ENCODE measurements at regions not wholly inside any gene's neighbourhood (a gene's known extent, or its start where the extent isn't known, plus 50 kb on each side); places are given as distances from the start of the nearest gene placed in this dataset.
A peak's percentile ranks its signal among the peaks of the same experiment; 100 is the strongest.

DNA sequence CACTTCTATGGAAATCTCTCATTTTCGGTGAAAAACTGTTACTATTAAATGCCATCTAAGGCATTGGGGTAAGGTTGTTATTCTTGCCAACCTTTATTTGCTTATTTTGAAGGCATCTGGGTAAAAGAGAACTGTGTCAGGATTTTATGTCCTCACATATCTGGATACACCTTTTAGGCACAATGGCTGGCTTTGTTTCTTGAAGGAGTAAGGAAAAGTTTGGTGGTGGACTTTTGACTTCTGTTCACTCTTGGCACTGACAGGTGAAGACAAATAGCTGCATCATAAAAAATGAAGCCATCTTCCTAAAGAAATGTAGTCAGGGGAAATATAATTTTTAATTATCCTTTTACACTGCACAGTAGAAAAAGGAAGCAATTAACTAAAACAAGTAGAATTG is 310.0 kb downstream of the CNTN3 start:
- no peak for DNase-seq
- intact Hi-C loops (cut with DNase I) = no loop called here

DNA sequence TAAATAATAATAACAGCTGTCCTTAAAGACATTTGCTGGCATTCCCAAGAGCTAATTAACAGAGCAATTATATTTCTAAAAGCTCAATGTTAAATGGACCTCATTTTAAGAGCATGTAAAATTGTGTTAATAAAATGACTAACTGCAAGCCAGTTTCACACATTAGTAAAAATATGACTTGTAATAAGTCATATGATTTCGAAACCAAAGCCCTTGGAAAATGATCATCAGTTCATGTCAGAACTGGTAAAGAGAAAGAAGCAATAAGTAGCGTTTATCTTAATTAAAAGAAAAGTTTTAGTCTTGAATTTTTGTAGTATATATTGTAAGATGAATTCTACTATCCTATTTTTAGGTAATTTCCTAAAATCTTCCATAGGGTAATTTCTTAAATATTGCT is 310.7 kb downstream of the CNTN3 start:
- intact Hi-C loops (cut with DNase I) = no loop called here
- no peak for DNase-seq

DNA sequence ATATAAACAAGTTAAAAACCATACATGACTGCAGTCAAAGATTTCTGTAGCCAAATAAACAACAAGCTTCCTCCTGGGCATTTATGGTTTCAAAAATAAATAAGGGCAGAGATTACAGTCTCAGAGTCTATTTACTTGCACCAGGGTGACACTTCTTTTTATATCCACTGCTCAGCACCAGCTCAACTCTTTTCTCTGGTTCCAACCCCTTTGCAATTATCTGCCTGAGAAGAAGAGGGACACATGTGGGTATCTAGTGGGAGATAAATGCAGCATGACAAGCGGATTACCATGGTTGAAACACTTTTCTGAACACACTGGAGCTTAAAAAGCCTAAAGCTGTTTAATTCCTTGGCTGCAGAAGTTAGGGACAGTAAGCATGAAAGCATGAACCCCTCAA is 311.5 kb downstream of the CNTN3 start:
- DNase-seq = no peak
- intact Hi-C loops (cut with DNase I) = no loop called here

DNA sequence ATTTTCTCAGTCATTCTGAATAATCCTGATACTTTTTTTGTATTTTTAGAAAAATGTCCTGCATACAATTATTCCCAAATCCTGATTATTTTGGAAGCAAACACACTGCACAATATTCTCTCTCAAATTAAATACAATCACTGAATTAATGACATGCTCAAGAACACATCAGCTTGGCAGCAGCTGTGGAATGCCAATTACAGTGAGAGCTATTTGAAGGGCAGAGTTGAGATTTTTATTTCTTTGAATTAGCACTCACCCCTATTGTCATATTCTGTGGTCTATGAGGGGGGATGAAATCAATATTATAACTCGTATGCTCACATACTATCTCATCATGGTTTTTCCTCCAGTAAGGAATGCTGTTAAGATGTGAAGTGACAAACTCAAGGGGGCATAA is 312.2 kb downstream of the CNTN3 start:
- intact Hi-C loops (cut with DNase I) = no loop called here
- DNase-seq = no peak

DNA sequence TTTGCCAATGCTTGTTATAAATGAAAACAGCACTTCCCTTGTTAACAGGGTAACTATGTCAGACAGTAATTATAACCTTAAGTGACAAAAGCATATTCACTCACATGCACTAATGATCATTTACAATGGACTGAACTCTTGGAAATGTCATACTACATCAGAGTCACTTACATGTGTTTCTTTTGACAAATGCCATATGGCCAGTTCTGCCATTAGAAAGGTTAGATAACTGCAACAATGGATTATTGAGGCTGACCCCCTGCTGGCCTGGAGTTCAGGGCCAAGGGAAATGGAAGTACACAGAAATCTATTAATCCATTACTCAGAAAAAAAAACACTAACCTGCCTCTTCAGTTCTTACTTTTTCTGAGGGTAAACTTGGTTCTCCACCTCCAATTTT is 313.4 kb downstream of the CNTN3 start:
- intact Hi-C loops (cut with DNase I) = no loop called here
- no peak for DNase-seq

GRCh38 chr3:74295479-74295878 is 319.0 kb downstream of the CNTN3 start:
- DNase-seq = no peak
- intact Hi-C loops (cut with DNase I) = no loop called here

DNA sequence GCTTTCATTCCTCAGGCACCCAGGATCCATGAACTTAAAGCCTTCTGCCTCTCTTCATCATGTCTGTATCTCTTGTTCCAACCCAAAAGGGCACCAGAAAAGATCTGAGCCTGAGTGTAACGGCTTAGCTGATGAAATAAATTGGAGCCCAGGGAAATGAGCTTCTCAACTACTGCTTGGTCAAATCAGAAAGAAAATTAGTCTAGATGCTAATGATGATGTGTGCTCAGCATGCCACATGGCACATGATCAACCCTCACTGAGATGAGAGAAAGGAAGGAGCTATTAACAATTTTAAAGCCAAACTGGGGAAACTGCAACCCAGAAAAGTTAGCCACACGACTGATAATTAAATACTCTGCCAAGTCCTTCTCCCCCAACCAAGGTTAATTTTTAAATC is 325.7 kb downstream of the CNTN3 start:
- DNase-seq = no peak
- intact Hi-C loops (cut with DNase I) = no loop called here

DNA sequence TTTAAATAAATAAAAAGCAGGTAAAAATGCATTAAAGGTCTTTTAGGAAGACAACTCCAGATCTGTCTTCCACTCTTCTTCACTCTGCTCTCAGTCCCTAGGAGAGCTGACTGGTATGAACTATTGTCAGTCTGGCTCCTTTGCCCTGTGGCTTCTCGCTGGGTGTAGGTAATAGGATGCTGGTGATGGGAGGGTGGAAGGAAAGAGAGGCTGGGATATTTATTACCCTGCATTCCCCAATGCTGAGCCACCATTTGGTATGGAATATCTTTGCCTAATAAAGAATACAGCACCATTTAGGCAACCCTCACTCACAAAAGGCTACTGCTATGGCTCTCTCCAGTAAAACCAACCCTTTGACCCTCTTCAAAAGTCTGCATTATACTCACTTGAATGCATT is 326.9 kb downstream of the CNTN3 start:
- DNase-seq = no peak
- intact Hi-C loops (cut with DNase I) = no loop called here

- intact Hi-C loops (cut with DNase I) = no loop called here
These were observed 332.3 kb downstream of the CNTN3 start for GRCh38 chr3:74282202-74282601.

GRCh38 chr3:74281705-74282104 is 332.8 kb downstream of the CNTN3 start:
- DNase-seq = no peak
- intact Hi-C loops (cut with DNase I) = no loop called here

More at GRCh38 chr3:74282202-74282601, 332.3 kb downstream of the CNTN3 start:
- DNase-seq = no peak

DNA sequence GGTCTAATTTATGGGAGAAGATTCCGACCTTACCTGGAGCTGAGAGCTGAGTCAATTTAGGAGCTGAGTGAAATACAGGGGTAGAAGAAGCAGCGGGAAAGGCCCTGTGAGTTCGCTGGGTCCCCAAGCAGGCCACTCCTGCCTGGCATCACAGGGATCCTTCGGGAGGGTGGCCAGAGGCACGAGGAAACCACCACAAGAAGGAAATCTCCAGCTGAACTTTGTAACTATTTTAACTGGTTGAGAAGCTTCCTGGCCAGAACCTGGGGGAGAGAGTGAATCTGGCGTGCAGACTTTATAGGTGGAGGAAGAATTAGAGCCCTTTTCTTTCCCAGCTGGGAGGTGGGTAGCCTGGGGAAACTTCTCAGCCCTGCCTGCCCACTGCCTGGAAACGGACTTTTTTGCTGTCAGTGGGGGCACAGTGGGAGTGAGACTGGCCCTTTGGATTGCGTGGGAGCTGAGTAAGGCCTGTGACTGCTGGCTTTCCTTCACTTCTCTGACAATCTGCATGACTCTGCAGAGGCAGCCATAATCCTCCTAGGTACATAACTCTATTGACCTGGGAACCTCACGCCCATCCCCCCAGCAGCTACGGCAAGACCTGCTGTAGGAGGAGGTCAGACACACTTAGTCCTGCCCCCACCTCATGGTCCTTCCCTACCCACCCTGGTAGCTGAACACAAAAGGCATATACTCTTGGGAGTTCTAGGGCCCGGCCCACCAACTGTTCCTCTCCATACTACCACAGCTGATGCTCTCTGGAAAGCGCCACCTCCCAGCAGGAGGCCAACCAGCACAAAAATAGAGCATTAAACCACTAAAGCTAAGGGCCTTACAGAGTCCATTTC is 340.7 kb downstream of the CNTN3 start:
- intact Hi-C loops (cut with DNase I) = no loop called here
- no peak for DNase-seq

DNA sequence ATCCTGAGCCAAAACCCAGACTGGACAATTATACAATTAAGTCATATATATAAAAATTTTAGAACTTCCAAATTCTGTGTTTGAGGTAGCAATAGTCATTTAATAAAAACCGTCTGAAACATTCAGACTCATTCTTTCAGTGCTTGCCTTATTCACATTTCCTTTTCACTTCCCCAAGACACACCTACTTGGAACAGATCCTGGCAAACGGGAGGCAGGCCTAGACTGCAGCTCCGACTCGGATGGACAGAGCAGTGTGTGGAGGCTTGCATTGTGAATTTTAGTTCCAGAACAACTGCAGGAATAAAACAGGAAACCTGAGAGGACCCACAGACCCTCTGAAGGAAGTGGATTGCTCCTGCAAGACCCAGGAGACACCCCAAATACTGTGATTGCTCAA is 341.4 kb downstream of the CNTN3 start:
- peak in 2 of 42 donors; percentile 8 to 12 for DNase-seq
- intact Hi-C loops (cut with DNase I) = no loop called here

DNA sequence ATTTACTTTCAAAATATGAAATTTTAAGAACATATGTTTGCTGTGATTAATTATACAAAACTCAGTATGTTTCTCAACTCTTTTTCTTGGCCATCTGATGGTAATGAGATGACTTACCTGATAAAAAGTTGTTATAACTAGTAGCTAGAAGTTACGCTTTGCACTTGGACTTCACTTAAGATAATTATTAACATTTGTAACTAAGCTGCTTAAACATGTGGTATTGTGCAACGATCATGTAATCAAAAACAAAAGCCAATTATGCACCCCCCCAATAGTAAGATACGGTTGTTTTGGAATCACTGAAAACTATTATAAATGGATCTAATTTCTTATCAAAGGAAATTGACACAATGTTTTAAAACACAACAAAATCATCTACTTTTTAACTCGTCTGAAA is 342.9 kb downstream of the CNTN3 start:
- intact Hi-C loops (cut with DNase I) = no loop called here
- no peak for DNase-seq

DNA sequence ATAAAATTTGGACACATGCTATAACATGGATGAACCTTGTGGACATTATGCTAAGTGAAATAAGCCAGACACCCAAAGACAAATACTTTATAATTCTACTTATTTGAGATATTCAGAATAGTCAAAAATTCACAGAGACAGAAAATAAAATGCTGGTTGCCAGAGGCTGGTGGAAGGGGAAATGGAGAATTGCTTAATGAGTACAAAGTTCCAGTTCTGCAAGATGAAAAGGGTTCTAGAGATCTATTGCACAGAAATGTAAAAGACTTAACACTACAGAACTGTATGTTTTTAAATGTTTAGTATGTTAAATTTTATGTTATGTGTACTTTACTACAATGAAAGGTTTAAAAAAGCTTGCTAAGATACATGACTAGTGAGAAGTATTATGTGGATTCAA is 344.8 kb downstream of the CNTN3 start:
- DNase-seq = no peak
- intact Hi-C loops (cut with DNase I) = no loop called here

DNA sequence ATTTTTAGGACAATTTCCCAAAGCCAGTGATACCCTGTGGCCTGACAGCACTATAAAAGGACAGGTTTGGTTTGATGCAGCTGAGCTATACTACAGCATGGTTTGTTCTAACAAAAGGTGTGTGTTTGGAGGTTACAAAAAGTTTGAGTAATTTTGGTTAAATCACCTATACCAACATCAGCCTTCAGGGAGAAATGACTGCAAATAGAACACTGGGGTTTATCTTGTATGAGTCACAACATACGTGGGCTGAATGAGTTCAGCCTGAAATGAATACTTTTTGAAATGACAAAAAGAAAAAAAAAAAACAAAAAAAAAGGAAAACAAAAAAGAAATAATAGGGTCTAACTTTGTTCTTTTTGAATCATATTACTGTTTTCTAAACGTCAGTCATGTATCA is 345.7 kb downstream of the CNTN3 start:
- DNase-seq = no peak
- intact Hi-C loops (cut with DNase I) = no loop called here

DNA sequence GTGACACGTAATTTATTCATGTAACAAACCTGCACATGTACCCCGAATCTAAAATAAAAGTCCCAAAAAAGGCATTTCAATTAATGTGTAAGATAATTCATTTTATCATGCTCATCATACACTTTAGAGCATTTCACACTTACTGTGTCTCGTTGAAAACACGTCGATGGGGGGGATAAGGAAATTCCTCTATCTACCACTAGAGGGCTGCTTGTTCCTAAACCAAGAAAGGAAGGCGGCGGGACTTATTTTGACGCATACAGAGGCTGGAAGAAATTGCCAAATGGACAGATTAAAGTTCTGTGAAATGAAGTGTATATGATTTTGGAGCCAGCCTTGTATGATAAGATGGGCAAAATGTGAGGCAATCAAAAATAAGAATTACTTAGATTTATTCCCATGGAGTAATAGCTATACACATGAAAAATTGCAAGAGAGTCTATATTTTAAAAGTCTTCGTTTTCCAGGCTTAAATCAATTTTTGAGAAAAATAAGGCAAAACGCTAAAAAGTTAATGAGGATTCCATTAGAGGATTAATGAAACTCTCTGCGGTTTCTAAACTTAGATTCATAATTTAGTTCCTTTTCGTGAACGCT is 346.8 kb downstream of the CNTN3 start:
- intact Hi-C loops (cut with DNase I) = no loop called here
- peak in 27 of 42 donors; percentile 11 to 74 (median 37) for DNase-seq

DNA sequence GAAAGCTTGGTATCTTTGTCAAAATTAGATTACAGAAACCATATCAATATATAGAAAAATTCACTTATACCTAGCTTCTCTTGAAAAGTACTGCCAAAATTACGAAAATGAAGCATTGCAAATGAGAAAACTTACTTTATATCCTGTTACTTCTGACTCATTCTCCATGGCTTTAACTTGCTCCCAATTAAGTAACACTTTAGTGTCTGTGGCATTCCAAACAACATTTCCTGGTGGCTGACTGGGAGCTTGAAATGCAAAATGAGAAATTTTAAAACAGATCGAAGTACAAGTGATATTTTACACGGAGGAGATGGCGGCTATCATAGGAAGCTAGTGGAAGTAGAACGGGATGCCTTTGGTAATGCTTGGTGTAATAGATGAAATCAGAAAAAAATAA is 347.3 kb downstream of the CNTN3 start:
- no peak for DNase-seq
- intact Hi-C loops (cut with DNase I) = no loop called here

DNA sequence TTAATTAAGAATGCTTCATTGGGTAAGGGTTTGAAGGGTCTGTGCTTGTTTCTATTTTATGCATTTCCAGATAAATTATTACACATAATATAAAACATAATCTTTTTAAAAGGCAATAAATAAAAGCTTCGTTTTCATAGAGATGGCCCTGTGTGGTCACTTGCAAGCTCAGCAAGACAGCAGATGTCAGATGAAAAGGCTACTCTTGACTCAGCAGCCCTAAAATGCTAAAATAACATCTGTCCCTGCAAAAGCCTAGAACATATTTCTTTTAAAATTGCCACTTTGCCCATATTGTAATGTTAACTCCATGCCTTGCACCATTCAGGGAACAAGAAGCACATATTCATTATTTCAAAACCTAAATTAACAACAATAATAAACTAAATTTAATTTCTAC is 349.4 kb downstream of the CNTN3 start:
- DNase-seq = no peak
- intact Hi-C loops (cut with DNase I) = no loop called here

DNA sequence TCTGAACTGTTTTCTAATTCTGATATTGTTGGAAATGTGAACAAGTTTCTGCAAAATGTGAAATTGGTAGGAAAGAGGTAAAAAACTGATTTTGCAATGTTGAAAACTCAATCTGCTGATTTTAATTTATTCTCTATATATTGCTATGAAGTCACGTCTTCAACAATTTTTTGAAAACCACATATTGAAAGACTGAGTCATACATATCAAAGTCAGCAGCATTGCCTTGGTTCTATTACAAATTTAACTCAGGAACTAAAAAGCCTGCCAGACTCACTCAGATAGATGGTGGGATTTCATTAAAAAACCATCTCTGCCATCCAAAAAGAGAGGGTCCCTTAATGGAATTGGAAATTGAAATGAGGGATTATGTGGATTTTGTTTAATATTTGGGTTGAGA is 351.4 kb downstream of the CNTN3 start:
- DNase-seq = no peak
- intact Hi-C loops (cut with DNase I) = no loop called here

- DNase-seq = no peak
- intact Hi-C loops (cut with DNase I) = no loop called here
These were observed 381.4 kb downstream of the CNTN3 start for GRCh38 chr3:74233091-74233490.

DNA sequence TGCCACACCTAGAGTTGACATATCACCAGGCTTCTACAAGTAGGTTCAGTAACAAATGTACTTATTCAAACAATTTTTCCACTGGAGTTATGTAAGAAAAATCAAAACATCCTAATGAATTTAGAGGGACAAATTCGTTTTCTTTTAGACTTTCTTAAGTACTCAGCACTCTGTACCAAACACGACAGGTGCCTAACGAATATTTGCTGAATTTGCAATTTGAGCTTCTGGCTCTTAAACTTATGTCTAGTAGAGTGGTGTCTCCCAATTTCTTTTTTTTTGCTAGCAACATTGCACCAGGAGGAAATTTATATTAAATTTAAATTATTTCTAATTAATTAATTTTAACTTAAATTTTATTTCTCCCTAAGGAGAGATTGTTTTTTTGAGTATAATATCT is 397.0 kb downstream of the CNTN3 start:
- no peak for DNase-seq
- intact Hi-C loops (cut with DNase I) = no loop called here
